ENCODE measurements at regions not wholly inside any gene's neighbourhood (a gene's known extent, or its start where the extent isn't known, plus 50 kb on each side); places are given as distances from the start of the nearest gene placed in this dataset.
A peak's percentile ranks its signal among the peaks of the same experiment; 100 is the strongest.
"Not testable (repeated sequence)": the region's sequence is repeated elsewhere in the genome, so short reads cannot be mapped to it uniquely, and the experiment has no call there.

DNA sequence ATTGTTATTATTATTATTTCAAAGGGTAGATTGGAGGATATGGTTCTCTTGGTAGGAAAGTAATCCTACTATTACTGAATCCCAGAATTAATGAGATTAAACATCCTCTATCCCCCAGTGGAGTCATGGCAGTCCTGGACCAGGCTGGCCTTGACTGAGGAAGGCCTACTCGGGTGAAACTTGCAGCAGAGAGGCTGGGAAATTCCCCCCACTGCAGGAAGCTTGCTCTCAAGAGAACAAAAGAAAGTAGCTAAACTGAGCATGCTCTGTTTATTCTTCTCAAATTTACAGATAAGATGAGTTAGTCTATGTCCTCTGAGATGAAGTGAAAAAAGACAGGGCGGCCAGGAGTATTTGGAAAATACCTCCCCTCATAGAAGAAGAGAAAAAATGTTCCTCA, 233.9 kb upstream of the RPS23 start:
- TF ChIP-seq, protein P1, sequence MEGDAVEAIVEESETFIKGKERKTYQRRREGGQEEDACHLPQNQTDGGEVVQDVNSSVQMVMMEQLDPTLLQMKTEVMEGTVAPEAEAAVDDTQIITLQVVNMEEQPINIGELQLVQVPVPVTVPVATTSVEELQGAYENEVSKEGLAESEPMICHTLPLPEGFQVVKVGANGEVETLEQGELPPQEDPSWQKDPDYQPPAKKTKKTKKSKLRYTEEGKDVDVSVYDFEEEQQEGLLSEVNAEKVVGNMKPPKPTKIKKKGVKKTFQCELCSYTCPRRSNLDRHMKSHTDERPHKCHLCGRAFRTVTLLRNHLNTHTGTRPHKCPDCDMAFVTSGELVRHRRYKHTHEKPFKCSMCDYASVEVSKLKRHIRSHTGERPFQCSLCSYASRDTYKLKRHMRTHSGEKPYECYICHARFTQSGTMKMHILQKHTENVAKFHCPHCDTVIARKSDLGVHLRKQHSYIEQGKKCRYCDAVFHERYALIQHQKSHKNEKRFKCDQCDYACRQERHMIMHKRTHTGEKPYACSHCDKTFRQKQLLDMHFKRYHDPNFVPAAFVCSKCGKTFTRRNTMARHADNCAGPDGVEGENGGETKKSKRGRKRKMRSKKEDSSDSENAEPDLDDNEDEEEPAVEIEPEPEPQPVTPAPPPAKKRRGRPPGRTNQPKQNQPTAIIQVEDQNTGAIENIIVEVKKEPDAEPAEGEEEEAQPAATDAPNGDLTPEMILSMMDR (IDR thresholded peaks at IDR 0.05; ENCODE audit: low read length, missing control alignments), result no peak
- DNase-seq (ENCODE audit: low read depth), result peak; percentile 17
- H3K4me3 ChIP-seq (replicated peaks; ENCODE audit: low read depth, low read length), result no peak overlapping the region

- H3K4me3 ChIP-seq (replicated peaks; ENCODE audit: low read depth, low read length), result no peak overlapping the region
- TF ChIP-seq, protein P1 (IDR thresholded peaks at IDR 0.05; ENCODE audit: low read length, missing control alignments), result no peak
- DNase-seq (ENCODE audit: low read depth), result no peak
These were observed 233.0 kb upstream of the RPS23 start for GRCh38 chr5:82511134-82511533.

DNA sequence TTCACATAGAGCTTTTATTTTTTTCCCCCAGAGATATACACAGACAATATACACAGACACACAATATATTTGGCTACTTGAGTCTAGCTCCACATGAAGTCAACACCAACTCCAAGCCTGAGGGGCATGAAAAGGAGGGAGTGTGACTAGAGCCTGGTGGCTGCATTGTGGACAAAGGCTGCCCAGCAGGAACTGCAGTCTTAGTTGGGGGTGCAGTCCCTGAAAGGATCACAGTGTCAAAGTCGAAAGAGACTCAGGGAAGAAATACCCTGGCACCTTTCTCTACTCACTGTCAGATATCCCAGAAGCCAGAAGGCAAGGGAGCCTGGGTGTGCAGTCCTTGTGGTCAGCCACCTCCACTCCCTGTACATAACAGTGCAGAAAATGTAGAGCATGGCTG, 231.6 kb upstream of the RPS23 start:
- TF ChIP-seq, protein P1 (IDR thresholded peaks at IDR 0.05; ENCODE audit: low read length, missing control alignments), result no peak
- H3K4me3 ChIP-seq (replicated peaks; ENCODE audit: low read depth, low read length), result no peak overlapping the region
- no peak for DNase-seq (ENCODE audit: low read depth)

- not testable (repeated sequence) for DNase-seq (ENCODE audit: low read depth); H3K4me3 ChIP-seq (replicated peaks; ENCODE audit: low read depth, low read length)
These were observed 228.2 kb upstream of the RPS23 start for GRCh38 chr5:82506390-82506789.

DNA sequence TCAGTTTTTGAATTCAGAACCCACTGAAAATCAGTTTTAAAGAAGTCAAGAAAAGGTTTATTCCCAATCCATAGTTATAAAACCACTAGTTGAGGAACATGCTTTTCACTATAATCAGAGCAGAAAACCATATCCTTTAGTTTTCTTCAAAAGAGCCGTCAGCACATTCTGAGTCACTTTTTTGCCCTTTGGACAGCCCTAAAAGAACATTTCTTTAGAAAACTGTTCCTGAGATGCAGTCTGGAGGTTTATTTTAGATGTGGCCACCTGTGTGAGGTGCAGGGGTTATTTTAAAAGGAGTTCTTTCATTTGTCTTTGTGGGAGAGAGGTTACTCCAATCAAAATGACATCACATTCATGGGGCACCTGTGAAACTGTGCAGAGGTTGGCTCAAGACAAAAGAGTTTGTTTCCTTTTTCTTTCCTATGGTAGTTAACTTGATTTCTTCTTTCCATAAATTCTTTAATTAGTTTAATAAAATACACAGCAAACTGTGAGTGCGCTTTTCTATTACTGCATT, 221.6 kb upstream of the RPS23 start:
- no peak overlapping the region for H3K4me3 ChIP-seq (replicated peaks; ENCODE audit: low read depth, low read length)
- no peak for DNase-seq (ENCODE audit: low read depth)
- TF ChIP-seq, protein P1 (IDR thresholded peaks at IDR 0.05; ENCODE audit: low read length, missing control alignments), result no peak

GRCh38 chr5:82497242-82497641, 219.1 kb upstream of the RPS23 start:
- no peak for DNase-seq (ENCODE audit: low read depth)
- no peak overlapping the region for H3K4me3 ChIP-seq (replicated peaks; ENCODE audit: low read depth, low read length)
- TF ChIP-seq, protein P1 (IDR thresholded peaks at IDR 0.05; ENCODE audit: low read length, missing control alignments), result no peak

DNA sequence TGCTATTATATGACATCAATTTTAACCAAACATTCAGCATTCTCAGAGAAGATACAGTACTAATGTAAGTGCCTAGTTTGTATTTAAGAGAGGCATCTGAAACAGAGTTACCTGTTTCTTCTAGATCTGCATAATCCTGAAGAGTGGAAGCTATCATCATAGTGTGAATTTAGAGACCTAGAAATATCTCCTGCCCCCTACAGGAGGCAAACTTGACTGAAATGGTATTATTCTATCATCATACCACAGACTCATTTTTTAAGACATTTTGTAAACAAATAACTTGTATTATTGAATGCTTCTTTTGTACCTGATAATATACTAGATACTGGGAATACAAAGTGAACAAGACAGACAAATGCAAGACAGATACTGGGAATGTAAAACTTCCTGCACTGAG, 216.8 kb upstream of the RPS23 start:
- TF ChIP-seq, protein P1 (IDR thresholded peaks at IDR 0.05; ENCODE audit: low read length, missing control alignments), result peak; percentile 53
- H3K4me3 ChIP-seq (replicated peaks; ENCODE audit: low read depth, low read length), result no peak overlapping the region
- DNase-seq (ENCODE audit: low read depth), result peak; percentile 34
